Colonic mucosa (tissue), 4 donors: ENCODE measurements at regions not wholly inside any gene's neighbourhood (a gene's known extent, or its start where the extent isn't known, plus 50 kb on each side); places are given as distances from the start of the nearest gene placed in this dataset.
"Not testable (repeated sequence)": the region's sequence is repeated elsewhere in the genome, so short reads cannot be mapped to it uniquely, and the experiment has no call there.

Experiments used
- DNase-seq: peaks from one replicate; pipeline ENCODE4 v3.0.0-alpha.2; 2020
- H3K27ac ChIP-seq: fragments of 200-600 bp; one replicate; pipeline ENCODE4 v1.8.0; 2021
- H3K27me3 ChIP-seq: fragments of 200-600 bp; one replicate; pipeline ENCODE4 v1.8.0; 2021
- H3K36me3 ChIP-seq: fragments of 200-600 bp; one replicate; pipeline ENCODE4 v1.8.0; 2021
- H3K4me1 ChIP-seq: fragments of 200-600 bp; one replicate; pipeline ENCODE4 v1.8.0; 2021; ENCODE audit warnings: mild to moderate bottlenecking
- H3K4me3 ChIP-seq: fragments of 200-600 bp; one replicate; pipeline ENCODE4 v1.8.0; 2021
- H3K9ac ChIP-seq, 2 donors: one replicate each; pipeline ENCODE4 v1.7.0; 2013; ENCODE audit warnings: control low read depth in 2 of 2, low read depth in 2 of 2, low read length in 2 of 2
- H3K9me3 ChIP-seq: fragments of 200-600 bp; one replicate; pipeline ENCODE4 v1.8.0; 2021
- CTCF ChIP-seq: fragments of 200-600 bp; IDR thresholded peaks from one replicate; pipeline ENCODE4 v1.8.0; 2022; ENCODE audit warnings: antibody characterized with exemption, mild to moderate bottlenecking
- intact Hi-C: fragments of 100-400 bp; cut with DNase I; formaldehyde crosslinking; loops from one replicate; pipeline ENCODE4 v1.14.1; 2022
- donor health status: healthy.
- donor health status: DM: no; HTN: no; CAD: no.
- donor health status: DM: no; HTN: no; CAD: no.

- no peaks in the 10 kb centered on the region for H3K9me3 ChIP-seq
- no peak for TF ChIP-seq CTCF
- no peak overlapping the region for H3K27ac ChIP-seq
- no peaks in the 10 kb centered on the region for H3K27me3 ChIP-seq
- H3K4me3 ChIP-seq, result no peak overlapping the region
- intact Hi-C loops, result no loop called here
- H3K9ac ChIP-seq, result no peak overlapping the region
- H3K36me3 ChIP-seq, result no peaks in the 10 kb centered on the region
- no peaks in the 10 kb centered on the region for H3K4me1 ChIP-seq
- DNase-seq, result no peak
These were observed 675.6 kb downstream of the REEP3 start for GRCh38 chr10:64196638-64197315.

GRCh38 chr10:64201936-64202335 lies 680.7 kb downstream of the REEP3 start:
- Histone ChIP-seq H3K36me3 (no peaks in the 10 kb centered on the region), H3K9ac (no peak overlapping the region), H3K9me3 (no peaks in the 10 kb centered on the region), H3K4me3 (no peak overlapping the region), H3K27ac (no peak overlapping the region), H3K27me3 (no peaks in the 10 kb centered on the region), H3K4me1 (no peaks in the 10 kb centered on the region)
- no peak for DNase-seq
- no peak for TF ChIP-seq CTCF
- intact Hi-C loops, result no loop called here

- intact Hi-C loops, H3K9me3 ChIP-seq, H3K9ac ChIP-seq, H3K27ac ChIP-seq, H3K4me3 ChIP-seq, H3K36me3 ChIP-seq, DNase-seq, H3K4me1 ChIP-seq, H3K27me3 ChIP-seq: not testable (repeated sequence)
These were observed 683.3 kb downstream of the REEP3 start for GRCh38 chr10:64204504-64204903.

GRCh38 chr10:64206409-64206808 lies 685.2 kb downstream of the REEP3 start:
- Histone ChIP-seq H3K27ac (no peak overlapping the region), H3K4me1 (no peaks in the 10 kb centered on the region), H3K27me3 (no peaks in the 10 kb centered on the region), H3K9me3 (no peaks in the 10 kb centered on the region), H3K4me3 (no peak overlapping the region), H3K9ac (no peak overlapping the region), H3K36me3 (no peaks in the 10 kb centered on the region)
- DNase-seq, result no peak
- TF ChIP-seq CTCF, result no peak
- intact Hi-C loops, result no loop called here

- H3K27ac ChIP-seq, result no peak overlapping the region
- H3K9ac ChIP-seq, result no peak overlapping the region
- no peaks in the 10 kb centered on the region for H3K27me3 ChIP-seq
- no peaks in the 10 kb centered on the region for H3K9me3 ChIP-seq
- no peak for TF ChIP-seq CTCF
- intact Hi-C loops, result no loop called here
- no peaks in the 10 kb centered on the region for H3K36me3 ChIP-seq
- no peak overlapping the region for H3K4me3 ChIP-seq
- no peaks in the 10 kb centered on the region for H3K4me1 ChIP-seq
- DNase-seq, result no peak
These were observed 688.4 kb downstream of the REEP3 start for GRCh38 chr10:64209561-64209960.

- no peak for TF ChIP-seq CTCF
- Histone ChIP-seq H3K36me3 (no peaks in the 10 kb centered on the region), H3K4me3 (no peak overlapping the region), H3K4me1 (no peaks in the 10 kb centered on the region), H3K27ac (no peak overlapping the region), H3K9ac (no peak overlapping the region), H3K27me3 (no peaks in the 10 kb centered on the region), H3K9me3 (no peaks in the 10 kb centered on the region)
- intact Hi-C loops, result no loop called here
- no peak for DNase-seq
These were observed 689.0 kb downstream of the REEP3 start for GRCh38 chr10:64210211-64210610.
